ENCODE measurements at regions not wholly inside any gene's neighbourhood (a gene's known extent, or its start where the extent isn't known, plus 50 kb on each side); places are given as distances from the start of the nearest gene placed in this dataset.

GRCh38 chr4:30943356-30943755 is 223.2 kb downstream of the PCDH7 start:
- no peak for DNase-seq

GRCh38 chr4:30945586-30945985 is 225.4 kb downstream of the PCDH7 start:
- no peak for DNase-seq

- no peak for DNase-seq
Measured at GRCh38 chr4:30946288-30946687, 226.1 kb downstream of the PCDH7 start.

- peak; percentile 21 for DNase-seq
Measured at GRCh38 chr4:30948653-30949052, 228.5 kb downstream of the PCDH7 start.

GRCh38 chr4:30950737-30951136 is 230.6 kb downstream of the PCDH7 start:
- DNase-seq, result no peak

- peak; percentile 62 for DNase-seq
Measured at GRCh38 chr4:30952526-30953219, 232.5 kb downstream of the PCDH7 start.

- DNase-seq, result no peak
Measured at GRCh38 chr4:30953799-30954198, 233.6 kb downstream of the PCDH7 start.

- no peak for DNase-seq
Measured at GRCh38 chr4:30956916-30957315, 236.7 kb downstream of the PCDH7 start.

GRCh38 chr4:30957706-30958105 is 237.5 kb downstream of the PCDH7 start:
- no peak for DNase-seq

- no peak for DNase-seq
Measured at GRCh38 chr4:30959781-30960485, 239.8 kb downstream of the PCDH7 start.

GRCh38 chr4:30962939-30963338 is 242.8 kb downstream of the PCDH7 start:
- no peak for DNase-seq

- no peak for DNase-seq
Measured at GRCh38 chr4:30968926-30969325, 248.8 kb downstream of the PCDH7 start.

- DNase-seq, result no peak
Measured at GRCh38 chr4:30972542-30972941, 252.4 kb downstream of the PCDH7 start.

- DNase-seq, result no peak
Measured at GRCh38 chr4:30973993-30974392, 253.8 kb downstream of the PCDH7 start.

GRCh38 chr4:30979402-30979801 is 259.2 kb downstream of the PCDH7 start:
- no peak for DNase-seq

GRCh38 chr4:30989508-30989907 is 269.3 kb downstream of the PCDH7 start:
- DNase-seq, result no peak

- no peak for DNase-seq
Measured at GRCh38 chr4:30996841-30997240, 276.7 kb downstream of the PCDH7 start.

GRCh38 chr4:31005037-31005436 is 284.9 kb downstream of the PCDH7 start:
- DNase-seq, result no peak

- DNase-seq, result no peak
Measured at GRCh38 chr4:31007858-31008257, 287.7 kb downstream of the PCDH7 start.

GRCh38 chr4:31009926-31010325 is 289.8 kb downstream of the PCDH7 start:
- DNase-seq, result no peak

GRCh38 chr4:31015123-31015522 is 295.0 kb downstream of the PCDH7 start:
- DNase-seq, result no peak

- DNase-seq, result no peak
Measured at GRCh38 chr4:31016322-31017061, 296.3 kb downstream of the PCDH7 start.

- no peak for DNase-seq
Measured at GRCh38 chr4:31020363-31020762, 300.2 kb downstream of the PCDH7 start.

GRCh38 chr4:31021008-31021407 is 300.8 kb downstream of the PCDH7 start:
- DNase-seq, result no peak
